Prostate gland (tissue), 2 donors: ENCODE measurements at regions not wholly inside any gene's neighbourhood (a gene's known extent, or its start where the extent isn't known, plus 50 kb on each side); places are given as distances from the start of the nearest gene placed in this dataset.

Experiments
- CTCF ChIP-seq, 4 experiments: fragments of 200-600 bp in 2 of 4; fragments of 450-650 bp in 2 of 4; sonication (generic) in 2 of 4; IDR thresholded peaks; 1 replicate in 3 of 4; 2 replicates in 1 of 4; pipeline ENCODE4 v1.5.1; 2016 to 2019; ENCODE audit warnings: antibody characterized with exemption in 4 of 4, mild to moderate bottlenecking in 2 of 4, moderate library complexity in 2 of 4
- POLR2A ChIP-seq: fragments of 450-650 bp; IDR thresholded peaks from one replicate; pipeline ENCODE4 v1.6.1; 2016; ENCODE audit warnings: antibody characterized with exemption, mild to moderate bottlenecking
- POLR2AphosphoS5 ChIP-seq: sonication (generic); formaldehyde crosslinking; IDR thresholded peaks from one replicate; pipeline ENCODE4 v1.6.1; 2017; ENCODE audit warnings: antibody characterized with exemption

- no peak for TF ChIP-seq CTCF (IDR thresholded peaks at IDR 0.05)
- TF ChIP-seq POLR2AphosphoS5 = no peak
- no peak for TF ChIP-seq POLR2A
Observed at GRCh38 chr13:34862716-34863115, 79.4 kb upstream of the NBEA start.
